ENCODE measurements at regions not wholly inside any gene's neighbourhood (a gene's known extent, or its start where the extent isn't known, plus 50 kb on each side); places are given as distances from the start of the nearest gene placed in this dataset.

DNA sequence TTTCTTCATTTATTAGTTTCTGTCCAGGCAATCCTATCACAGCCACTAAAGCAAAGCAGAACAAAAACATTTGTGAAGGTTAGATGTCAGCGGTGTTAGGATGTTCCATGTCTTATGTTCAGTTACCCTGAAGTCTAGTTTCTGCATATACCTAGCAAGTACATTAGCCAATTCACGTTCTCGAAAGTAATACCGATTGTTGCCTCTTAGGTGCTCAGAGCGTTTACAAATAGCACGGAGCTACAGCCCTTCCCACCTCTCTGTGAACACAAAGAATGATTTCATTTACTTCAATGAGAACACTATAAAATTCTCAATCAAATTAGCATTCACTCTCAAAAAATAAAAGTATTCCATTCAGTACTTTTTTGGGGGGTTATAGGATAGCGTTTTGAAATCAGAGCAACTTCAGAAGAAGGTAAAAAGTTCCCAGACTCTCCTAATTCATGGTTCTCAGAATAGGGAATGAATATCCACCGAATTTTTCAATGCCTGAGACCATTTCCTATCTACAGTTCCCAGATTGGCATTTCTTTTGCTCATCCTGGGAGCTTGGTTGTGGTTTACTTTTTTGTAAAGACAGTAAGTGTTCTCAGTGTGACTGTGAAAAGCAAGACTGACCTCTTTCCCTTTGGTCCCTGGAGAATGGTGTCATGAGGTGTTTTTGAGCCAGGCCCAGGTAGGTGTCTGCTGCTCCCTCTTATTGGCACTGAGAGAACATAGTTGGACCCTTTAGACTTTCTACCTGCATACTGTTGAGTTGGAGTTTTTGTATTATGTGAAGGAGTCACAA lies 488.0 kb upstream of the RGS6 start:
- Histone ChIP-seq H2AFZ (no peak overlapping the region), H3K27me3 (ENCODE audit: insufficient read depth) (no peaks in the 10 kb centered on the region), H3K79me2 (replicated peaks; ENCODE audit: insufficient read depth) (peaks cover 45% of the 10 kb centered on the region), H4K20me1 (replicated peaks; ENCODE audit: insufficient read depth) (peaks cover 4% of the 10 kb centered on the region), H3K4me2 (no peak overlapping the region), H3K4me1 (ENCODE audit: insufficient read depth) (peaks cover 5% of the 10 kb centered on the region; the same call in 1 of the 2 replicates), H3K9me2 (ENCODE audit: insufficient read depth) (no peaks in the 10 kb centered on the region), H3K4me3 (no peak overlapping the region), H3F3A (replicated peaks; ENCODE audit: low read depth) (no peaks in the 10 kb centered on the region), H3K27ac (ENCODE audit: low read depth) (no peak overlapping the region; the same call in 1 of the 2 replicates), H3K36me3 (ENCODE audit: insufficient read depth) (no peaks in the 10 kb centered on the region)
- Mint-ChIP-seq H3K4me3 (no peak overlapping the region), H3K27me3 (ENCODE audit: insufficient read depth, low read depth, poor library complexity) (no peaks in the 10 kb centered on the region), H3K4me1 (peaks cover 13% of the 10 kb centered on the region; the same call in 2 of the 3 replicates), H3K27ac (0 out of 2 replicates have a peak overlapping the region, but pooled peaks have one; percentile 26), H3K36me3 (ENCODE audit: low read depth) (no peaks in the 10 kb centered on the region), H3K9me3 (no peaks in the 10 kb centered on the region)
- TF ChIP-seq JUNB (IDR thresholded peaks at IDR 0.05; ENCODE audit: unreplicated experiment) (no peak), NANOG (IDR thresholded peaks at IDR 0.05; ENCODE audit: borderline replicate concordance) (no peak), CREB1 (CRISPR knock-in tag; IDR thresholded peaks at IDR 0.05; ENCODE audit: low read depth) (no peak), EZH2phosphoT487 (IDR thresholded peaks at IDR 0.05; ENCODE audit: unreplicated experiment) (no peak), STAT1 (IDR thresholded peaks at IDR 0.05; ENCODE audit: unreplicated experiment) (no peak)
- TF ChIP-seq, protein P1, sequence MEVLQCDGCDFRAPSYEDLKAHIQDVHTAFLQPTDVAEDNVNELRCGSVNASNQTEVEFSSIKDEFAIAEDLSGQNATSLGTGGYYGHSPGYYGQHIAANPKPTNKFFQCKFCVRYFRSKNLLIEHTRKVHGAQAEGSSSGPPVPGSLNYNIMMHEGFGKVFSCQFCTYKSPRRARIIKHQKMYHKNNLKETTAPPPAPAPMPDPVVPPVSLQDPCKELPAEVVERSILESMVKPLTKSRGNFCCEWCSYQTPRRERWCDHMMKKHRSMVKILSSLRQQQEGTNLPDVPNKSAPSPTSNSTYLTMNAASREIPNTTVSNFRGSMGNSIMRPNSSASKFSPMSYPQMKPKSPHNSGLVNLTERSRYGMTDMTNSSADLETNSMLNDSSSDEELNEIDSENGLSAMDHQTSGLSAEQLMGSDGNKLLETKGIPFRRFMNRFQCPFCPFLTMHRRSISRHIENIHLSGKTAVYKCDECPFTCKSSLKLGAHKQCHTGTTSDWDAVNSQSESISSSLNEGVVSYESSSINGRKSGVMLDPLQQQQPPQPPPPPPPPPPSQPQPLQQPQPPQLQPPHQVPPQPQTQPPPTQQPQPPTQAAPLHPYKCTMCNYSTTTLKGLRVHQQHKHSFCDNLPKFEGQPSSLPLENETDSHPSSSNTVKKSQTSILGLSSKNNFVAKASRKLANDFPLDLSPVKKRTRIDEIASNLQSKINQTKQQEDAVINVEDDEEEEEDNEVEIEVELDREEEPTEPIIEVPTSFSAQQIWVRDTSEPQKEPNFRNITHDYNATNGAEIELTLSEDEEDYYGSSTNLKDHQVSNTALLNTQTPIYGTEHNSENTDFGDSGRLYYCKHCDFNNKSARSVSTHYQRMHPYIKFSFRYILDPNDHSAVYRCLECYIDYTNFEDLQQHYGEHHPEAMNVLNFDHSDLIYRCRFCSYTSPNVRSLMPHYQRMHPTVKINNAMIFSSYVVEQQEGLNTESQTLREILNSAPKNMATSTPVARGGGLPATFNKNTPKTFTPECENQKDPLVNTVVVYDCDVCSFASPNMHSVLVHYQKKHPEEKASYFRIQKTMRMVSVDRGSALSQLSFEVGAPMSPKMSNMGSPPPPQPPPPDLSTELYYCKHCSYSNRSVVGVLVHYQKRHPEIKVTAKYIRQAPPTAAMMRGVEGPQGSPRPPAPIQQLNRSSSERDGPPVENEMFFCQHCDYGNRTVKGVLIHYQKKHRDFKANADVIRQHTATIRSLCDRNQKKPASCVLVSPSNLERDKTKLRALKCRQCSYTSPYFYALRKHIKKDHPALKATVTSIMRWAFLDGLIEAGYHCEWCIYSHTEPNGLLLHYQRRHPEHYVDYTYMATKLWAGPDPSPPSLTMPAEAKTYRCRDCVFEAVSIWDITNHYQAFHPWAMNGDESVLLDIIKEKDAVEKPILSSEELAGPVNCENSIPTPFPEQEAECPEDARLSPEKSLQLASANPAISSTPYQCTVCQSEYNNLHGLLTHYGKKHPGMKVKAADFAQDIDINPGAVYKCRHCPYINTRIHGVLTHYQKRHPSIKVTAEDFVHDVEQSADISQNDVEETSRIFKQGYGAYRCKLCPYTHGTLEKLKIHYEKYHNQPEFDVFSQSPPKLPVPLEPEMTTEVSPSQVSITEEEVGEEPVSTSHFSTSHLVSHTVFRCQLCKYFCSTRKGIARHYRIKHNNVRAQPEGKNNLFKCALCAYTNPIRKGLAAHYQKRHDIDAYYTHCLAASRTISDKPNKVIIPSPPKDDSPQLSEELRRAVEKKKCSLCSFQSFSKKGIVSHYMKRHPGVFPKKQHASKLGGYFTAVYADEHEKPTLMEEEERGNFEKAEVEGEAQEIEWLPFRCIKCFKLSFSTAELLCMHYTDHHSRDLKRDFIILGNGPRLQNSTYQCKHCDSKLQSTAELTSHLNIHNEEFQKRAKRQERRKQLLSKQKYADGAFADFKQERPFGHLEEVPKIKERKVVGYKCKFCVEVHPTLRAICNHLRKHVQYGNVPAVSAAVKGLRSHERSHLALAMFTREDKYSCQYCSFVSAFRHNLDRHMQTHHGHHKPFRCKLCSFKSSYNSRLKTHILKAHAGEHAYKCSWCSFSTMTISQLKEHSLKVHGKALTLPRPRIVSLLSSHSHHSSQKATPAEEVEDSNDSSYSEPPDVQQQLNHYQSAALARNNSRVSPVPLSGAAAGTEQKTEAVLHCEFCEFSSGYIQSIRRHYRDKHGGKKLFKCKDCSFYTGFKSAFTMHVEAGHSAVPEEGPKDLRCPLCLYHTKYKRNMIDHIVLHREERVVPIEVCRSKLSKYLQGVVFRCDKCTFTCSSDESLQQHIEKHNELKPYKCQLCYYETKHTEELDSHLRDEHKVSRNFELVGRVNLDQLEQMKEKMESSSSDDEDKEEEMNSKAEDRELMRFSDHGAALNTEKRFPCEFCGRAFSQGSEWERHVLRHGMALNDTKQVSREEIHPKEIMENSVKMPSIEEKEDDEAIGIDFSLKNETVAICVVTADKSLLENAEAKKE (CRISPR knock-in tag; IDR thresholded peaks at IDR 0.05): no peak
- TF ChIP-seq, protein P2, sequence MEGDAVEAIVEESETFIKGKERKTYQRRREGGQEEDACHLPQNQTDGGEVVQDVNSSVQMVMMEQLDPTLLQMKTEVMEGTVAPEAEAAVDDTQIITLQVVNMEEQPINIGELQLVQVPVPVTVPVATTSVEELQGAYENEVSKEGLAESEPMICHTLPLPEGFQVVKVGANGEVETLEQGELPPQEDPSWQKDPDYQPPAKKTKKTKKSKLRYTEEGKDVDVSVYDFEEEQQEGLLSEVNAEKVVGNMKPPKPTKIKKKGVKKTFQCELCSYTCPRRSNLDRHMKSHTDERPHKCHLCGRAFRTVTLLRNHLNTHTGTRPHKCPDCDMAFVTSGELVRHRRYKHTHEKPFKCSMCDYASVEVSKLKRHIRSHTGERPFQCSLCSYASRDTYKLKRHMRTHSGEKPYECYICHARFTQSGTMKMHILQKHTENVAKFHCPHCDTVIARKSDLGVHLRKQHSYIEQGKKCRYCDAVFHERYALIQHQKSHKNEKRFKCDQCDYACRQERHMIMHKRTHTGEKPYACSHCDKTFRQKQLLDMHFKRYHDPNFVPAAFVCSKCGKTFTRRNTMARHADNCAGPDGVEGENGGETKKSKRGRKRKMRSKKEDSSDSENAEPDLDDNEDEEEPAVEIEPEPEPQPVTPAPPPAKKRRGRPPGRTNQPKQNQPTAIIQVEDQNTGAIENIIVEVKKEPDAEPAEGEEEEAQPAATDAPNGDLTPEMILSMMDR (conservative IDR thresholded peaks at IDR 0.05; ENCODE audit: low read depth in 2 of 2): no peak
- TF ChIP-seq, protein P3, sequence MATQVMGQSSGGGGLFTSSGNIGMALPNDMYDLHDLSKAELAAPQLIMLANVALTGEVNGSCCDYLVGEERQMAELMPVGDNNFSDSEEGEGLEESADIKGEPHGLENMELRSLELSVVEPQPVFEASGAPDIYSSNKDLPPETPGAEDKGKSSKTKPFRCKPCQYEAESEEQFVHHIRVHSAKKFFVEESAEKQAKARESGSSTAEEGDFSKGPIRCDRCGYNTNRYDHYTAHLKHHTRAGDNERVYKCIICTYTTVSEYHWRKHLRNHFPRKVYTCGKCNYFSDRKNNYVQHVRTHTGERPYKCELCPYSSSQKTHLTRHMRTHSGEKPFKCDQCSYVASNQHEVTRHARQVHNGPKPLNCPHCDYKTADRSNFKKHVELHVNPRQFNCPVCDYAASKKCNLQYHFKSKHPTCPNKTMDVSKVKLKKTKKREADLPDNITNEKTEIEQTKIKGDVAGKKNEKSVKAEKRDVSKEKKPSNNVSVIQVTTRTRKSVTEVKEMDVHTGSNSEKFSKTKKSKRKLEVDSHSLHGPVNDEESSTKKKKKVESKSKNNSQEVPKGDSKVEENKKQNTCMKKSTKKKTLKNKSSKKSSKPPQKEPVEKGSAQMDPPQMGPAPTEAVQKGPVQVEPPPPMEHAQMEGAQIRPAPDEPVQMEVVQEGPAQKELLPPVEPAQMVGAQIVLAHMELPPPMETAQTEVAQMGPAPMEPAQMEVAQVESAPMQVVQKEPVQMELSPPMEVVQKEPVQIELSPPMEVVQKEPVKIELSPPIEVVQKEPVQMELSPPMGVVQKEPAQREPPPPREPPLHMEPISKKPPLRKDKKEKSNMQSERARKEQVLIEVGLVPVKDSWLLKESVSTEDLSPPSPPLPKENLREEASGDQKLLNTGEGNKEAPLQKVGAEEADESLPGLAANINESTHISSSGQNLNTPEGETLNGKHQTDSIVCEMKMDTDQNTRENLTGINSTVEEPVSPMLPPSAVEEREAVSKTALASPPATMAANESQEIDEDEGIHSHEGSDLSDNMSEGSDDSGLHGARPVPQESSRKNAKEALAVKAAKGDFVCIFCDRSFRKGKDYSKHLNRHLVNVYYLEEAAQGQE (IDR thresholded peaks at IDR 0.05; ENCODE audit: unreplicated experiment): no peak
- DNase-seq (ENCODE audit: low spot score): no peak
- peak; percentile 50 for ATAC-seq

Data from GM23338 (cell line).